Astrocyte (in vitro differentiated cells and primary cell): ENCODE measurements at regions not wholly inside any gene's neighbourhood (a gene's known extent, or its start where the extent isn't known, plus 50 kb on each side); places are given as distances from the start of the nearest gene placed in this dataset.

Experiments
- EZH2 ChIP-seq: IDR thresholded peaks from 2 replicates; pipeline ENCODE4 v1.6.1; 2012; ENCODE audit warnings: mild to moderate bottlenecking, low read length, inconsistent platforms; ENCODE audit not compliant: insufficient read depth
- TF ChIP-seq, protein P1 (sequence below): IDR thresholded peaks from 2 replicates; pipeline ENCODE4 v1.5.1; 2011; ENCODE audit warnings: low read depth, mild to moderate bottlenecking, inconsistent platforms, low read length, moderate library complexity; ENCODE audit not compliant: insufficient read depth

DNA sequence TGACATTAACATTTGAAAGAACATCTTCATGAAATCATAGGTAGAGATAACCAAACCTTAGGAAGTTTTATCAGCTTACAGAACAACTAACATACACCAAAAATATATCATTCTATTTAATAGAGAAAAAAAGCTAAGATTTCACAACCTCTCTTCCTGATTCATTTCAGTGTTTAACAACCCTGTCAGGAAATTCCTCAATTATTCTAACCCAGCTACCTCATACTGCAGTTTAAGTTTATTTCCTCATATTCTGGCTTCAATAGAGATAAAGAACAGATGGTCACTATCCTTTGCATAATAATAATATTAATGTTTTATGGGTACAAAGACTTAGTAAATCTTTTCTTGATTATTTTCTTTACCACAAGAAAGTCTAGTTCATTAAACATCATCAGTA lies 112.9 kb upstream of the HSF2 start:
- TF ChIP-seq, protein P1, sequence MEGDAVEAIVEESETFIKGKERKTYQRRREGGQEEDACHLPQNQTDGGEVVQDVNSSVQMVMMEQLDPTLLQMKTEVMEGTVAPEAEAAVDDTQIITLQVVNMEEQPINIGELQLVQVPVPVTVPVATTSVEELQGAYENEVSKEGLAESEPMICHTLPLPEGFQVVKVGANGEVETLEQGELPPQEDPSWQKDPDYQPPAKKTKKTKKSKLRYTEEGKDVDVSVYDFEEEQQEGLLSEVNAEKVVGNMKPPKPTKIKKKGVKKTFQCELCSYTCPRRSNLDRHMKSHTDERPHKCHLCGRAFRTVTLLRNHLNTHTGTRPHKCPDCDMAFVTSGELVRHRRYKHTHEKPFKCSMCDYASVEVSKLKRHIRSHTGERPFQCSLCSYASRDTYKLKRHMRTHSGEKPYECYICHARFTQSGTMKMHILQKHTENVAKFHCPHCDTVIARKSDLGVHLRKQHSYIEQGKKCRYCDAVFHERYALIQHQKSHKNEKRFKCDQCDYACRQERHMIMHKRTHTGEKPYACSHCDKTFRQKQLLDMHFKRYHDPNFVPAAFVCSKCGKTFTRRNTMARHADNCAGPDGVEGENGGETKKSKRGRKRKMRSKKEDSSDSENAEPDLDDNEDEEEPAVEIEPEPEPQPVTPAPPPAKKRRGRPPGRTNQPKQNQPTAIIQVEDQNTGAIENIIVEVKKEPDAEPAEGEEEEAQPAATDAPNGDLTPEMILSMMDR = no peak
- TF ChIP-seq EZH2 = no peak
